ENCODE measurements at regions not wholly inside any gene's neighbourhood (a gene's known extent, or its start where the extent isn't known, plus 50 kb on each side); places are given as distances from the start of the nearest gene placed in this dataset.
A peak's percentile ranks its signal among the peaks of the same experiment; 100 is the strongest.

- TF ChIP-seq CTCF (IDR thresholded peaks at IDR 0.05), result no peak
- DNase-seq (ENCODE audit: low spot score) (no peak), ATAC-seq (ENCODE audit: low FRiP score) (no peak)
Measured at GRCh38 chr13:60790620-60791019, 393.6 kb downstream of the TDRD3 start.

GRCh38 chr13:60788156-60788829 lies 391.3 kb downstream of the TDRD3 start:
- ATAC-seq (ENCODE audit: low FRiP score) (no peak), DNase-seq (ENCODE audit: low spot score) (no peak)

GRCh38 chr13:60787083-60787482 lies 390.1 kb downstream of the TDRD3 start:
- TF ChIP-seq CTCF (IDR thresholded peaks at IDR 0.05), result no peak
- ATAC-seq (ENCODE audit: low FRiP score) (no peak), DNase-seq (ENCODE audit: low spot score) (no peak)

More at GRCh38 chr13:60788156-60788829, 391.3 kb downstream of the TDRD3 start:
- TF ChIP-seq CTCF (IDR thresholded peaks at IDR 0.05), result no peak

- no peak for TF ChIP-seq CTCF (IDR thresholded peaks at IDR 0.05)
- no peak for ATAC-seq (ENCODE audit: low FRiP score)
- no peak for DNase-seq (ENCODE audit: low spot score)
Measured at GRCh38 chr13:60772726-60773125, 375.7 kb downstream of the TDRD3 start.

GRCh38 chr13:60765700-60766411 lies 368.8 kb downstream of the TDRD3 start:
- DNase-seq (ENCODE audit: low spot score) (no peak), ATAC-seq (ENCODE audit: low FRiP score) (peak; percentile 96)
- no peak for TF ChIP-seq CTCF (IDR thresholded peaks at IDR 0.05)

- DNase-seq (ENCODE audit: low spot score) (no peak), ATAC-seq (ENCODE audit: low FRiP score) (no peak)
- no peak for TF ChIP-seq CTCF (IDR thresholded peaks at IDR 0.05)
Measured at GRCh38 chr13:60759499-60759898, 362.5 kb downstream of the TDRD3 start.

GRCh38 chr13:60758637-60759036 lies 361.6 kb downstream of the TDRD3 start:
- ATAC-seq (ENCODE audit: low FRiP score) (no peak), DNase-seq (ENCODE audit: low spot score) (no peak)
- TF ChIP-seq CTCF (IDR thresholded peaks at IDR 0.05), result no peak

Data from omental fat pad (tissue), 3 donors.